Thyroid gland (tissue), 4 donors: ENCODE measurements at regions not wholly inside any gene's neighbourhood (a gene's known extent, or its start where the extent isn't known, plus 50 kb on each side); places are given as distances from the start of the nearest gene placed in this dataset.

Experiments used
- CTCF ChIP-seq, 6 experiments: fragments of 200-600 bp in 3 of 6; fragments of 450-650 bp in 3 of 6; sonication (generic) in 3 of 6; IDR thresholded peaks; one replicate each; pipeline ENCODE4 v1.5.1; 2016 to 2019; ENCODE audit warnings: antibody characterized with exemption in 6 of 6, mild to moderate bottlenecking in 2 of 6, inconsistent platforms in 1 of 6, moderate library complexity in 1 of 6
- POLR2A ChIP-seq, 2 donors: fragments of 450-650 bp; IDR thresholded peaks; one replicate each; pipeline ENCODE4 v1.6.1; 2017; ENCODE audit warnings: antibody characterized with exemption in 2 of 2, mild to moderate bottlenecking in 2 of 2, moderate library complexity in 1 of 2

- TF ChIP-seq CTCF (IDR thresholded peaks at IDR 0.05): no peak
- TF ChIP-seq POLR2A (IDR thresholded peaks at IDR 0.05): no peak
Observed at GRCh38 chr9:86517475-86517874, 163.3 kb upstream of the TUT7 start.
